ENCODE measurements at regions not wholly inside any gene's neighbourhood (a gene's known extent, or its start where the extent isn't known, plus 50 kb on each side); places are given as distances from the start of the nearest gene placed in this dataset.

- Histone ChIP-seq H3K36me3 (ENCODE audit: control insufficient read depth, insufficient read depth, low read length) (no peaks in the 10 kb centered on the region), H2BK15ac (replicated peaks; ENCODE audit: low read depth) (no peak overlapping the region), H4K5ac (ENCODE audit: low read length) (no peak overlapping the region), H3K4me2 (ENCODE audit: low read length) (no peak overlapping the region), H3K79me2 (ENCODE audit: control insufficient read depth, insufficient read depth, low read length) (no peaks in the 10 kb centered on the region), H2BK120ac (ENCODE audit: low read depth, low read length) (no peak overlapping the region), H2AK5ac (ENCODE audit: low read length) (no peak overlapping the region), H3K27me3 (ENCODE audit: insufficient read depth, low read length, poor library complexity) (no peaks in the 10 kb centered on the region), H3K18ac (ENCODE audit: low read length) (no peak overlapping the region), H3K4ac (ENCODE audit: low read depth, low read length) (no peak overlapping the region), H3K23ac (ENCODE audit: low read length) (no peak overlapping the region), H4K8ac (ENCODE audit: low read depth, low read length) (no peak overlapping the region), H3K4me1 (ENCODE audit: control insufficient read depth, low read depth, low read length) (no peaks in the 10 kb centered on the region), H3K56ac (ENCODE audit: low read length) (no peak overlapping the region), H3K27ac (ENCODE audit: low read depth, low read length) (no peak overlapping the region), H3K9ac (ENCODE audit: low read length) (no peak overlapping the region), H3K79me1 (ENCODE audit: low read length) (no peaks in the 10 kb centered on the region), H3K4me3 (ENCODE audit: low read length) (no peak overlapping the region), H2BK5ac (ENCODE audit: low read length) (no peak overlapping the region)
- whole genome bisulfite sequencing (ENCODE audit: extremely low coverage, insufficient coverage, low lambda C conversion rate) = no CpG with 5 or more reads among the region's 3 CpGs
- DNase-seq = no peak
Measured at GRCh38 chr5:120358949-120359348, 105.2 kb upstream of the PRR16 start.

GRCh38 chr5:120361941-120362340 lies 102.2 kb upstream of the PRR16 start:
- no peak overlapping the region for H3K27ac ChIP-seq (ENCODE audit: low read depth, low read length)
- WGBS (ENCODE audit: extremely low coverage, insufficient coverage, low lambda C conversion rate) = no CpG with 5 or more reads among the region's 3 CpGs
- no peak overlapping the region for H3K4me3 ChIP-seq (ENCODE audit: low read length)
- no peak overlapping the region for H2BK15ac ChIP-seq (replicated peaks; ENCODE audit: low read depth)
- no peak overlapping the region for H2AK5ac ChIP-seq (ENCODE audit: low read length)
- no peak overlapping the region for H3K18ac ChIP-seq (ENCODE audit: low read length)
- H3K9ac ChIP-seq (ENCODE audit: low read length) = no peak overlapping the region
- no peaks in the 10 kb centered on the region for H3K79me1 ChIP-seq (ENCODE audit: low read length)
- H3K56ac ChIP-seq (ENCODE audit: low read length) = no peak overlapping the region
- H4K8ac ChIP-seq (ENCODE audit: low read depth, low read length) = no peak overlapping the region
- H3K36me3 ChIP-seq (ENCODE audit: control insufficient read depth, insufficient read depth, low read length) = no peaks in the 10 kb centered on the region
- H3K4me2 ChIP-seq (ENCODE audit: low read length) = no peak overlapping the region
- no peak overlapping the region for H4K5ac ChIP-seq (ENCODE audit: low read length)
- no peak overlapping the region for H2BK120ac ChIP-seq (ENCODE audit: low read depth, low read length)
- H3K79me2 ChIP-seq (ENCODE audit: control insufficient read depth, insufficient read depth, low read length) = no peaks in the 10 kb centered on the region
- H3K27me3 ChIP-seq (ENCODE audit: insufficient read depth, low read length, poor library complexity) = no peaks in the 10 kb centered on the region
- peak; percentile 10 for DNase-seq
- no peak overlapping the region for H3K23ac ChIP-seq (ENCODE audit: low read length)
- H3K4me1 ChIP-seq (ENCODE audit: control insufficient read depth, low read depth, low read length) = no peaks in the 10 kb centered on the region
- no peak overlapping the region for H3K4ac ChIP-seq (ENCODE audit: low read depth, low read length)
- no peak overlapping the region for H2BK5ac ChIP-seq (ENCODE audit: low read length)

DNA sequence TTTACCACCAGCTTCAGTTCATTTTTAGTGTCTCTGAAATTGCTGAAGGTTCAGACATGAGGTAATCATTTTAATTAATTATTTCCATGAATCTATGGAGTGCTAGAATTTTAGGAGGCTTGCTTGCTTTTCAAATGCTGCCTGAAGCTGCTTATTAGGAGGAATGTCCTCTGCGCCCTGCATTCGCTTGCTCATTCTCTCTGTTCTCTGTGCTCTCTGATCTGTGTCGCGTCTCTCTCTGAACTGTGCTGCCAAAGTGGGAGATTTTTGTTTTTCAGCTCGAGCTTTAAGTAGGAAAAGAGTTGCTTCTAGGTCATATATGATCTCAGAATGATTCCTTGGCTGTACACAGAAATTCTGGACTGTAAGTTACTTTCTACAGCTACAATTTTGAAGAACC lies 101.7 kb upstream of the PRR16 start:
- no peaks in the 10 kb centered on the region for H3K4me1 ChIP-seq (ENCODE audit: control insufficient read depth, low read depth, low read length)
- no peaks in the 10 kb centered on the region for H3K79me2 ChIP-seq (ENCODE audit: control insufficient read depth, insufficient read depth, low read length)
- no peak overlapping the region for H2BK15ac ChIP-seq (replicated peaks; ENCODE audit: low read depth)
- H3K79me1 ChIP-seq (ENCODE audit: low read length) = no peaks in the 10 kb centered on the region
- H3K27ac ChIP-seq (ENCODE audit: low read depth, low read length) = no peak overlapping the region
- WGBS (ENCODE audit: extremely low coverage, insufficient coverage, low lambda C conversion rate) = no CpG with 5 or more reads among the region's 5 CpGs
- no peaks in the 10 kb centered on the region for H3K36me3 ChIP-seq (ENCODE audit: control insufficient read depth, insufficient read depth, low read length)
- H3K4ac ChIP-seq (ENCODE audit: low read depth, low read length) = no peak overlapping the region
- H2BK5ac ChIP-seq (ENCODE audit: low read length) = no peak overlapping the region
- no peak overlapping the region for H3K9ac ChIP-seq (ENCODE audit: low read length)
- H3K27me3 ChIP-seq (ENCODE audit: insufficient read depth, low read length, poor library complexity) = no peaks in the 10 kb centered on the region
- no peak overlapping the region for H2AK5ac ChIP-seq (ENCODE audit: low read length)
- no peak overlapping the region for H4K8ac ChIP-seq (ENCODE audit: low read depth, low read length)
- no peak overlapping the region for H3K4me2 ChIP-seq (ENCODE audit: low read length)
- no peak for DNase-seq
- H2BK120ac ChIP-seq (ENCODE audit: low read depth, low read length) = no peak overlapping the region
- H3K4me3 ChIP-seq (ENCODE audit: low read length) = no peak overlapping the region
- no peak overlapping the region for H3K56ac ChIP-seq (ENCODE audit: low read length)
- H4K5ac ChIP-seq (ENCODE audit: low read length) = no peak overlapping the region
- H3K23ac ChIP-seq (ENCODE audit: low read length) = no peak overlapping the region
- no peak overlapping the region for H3K18ac ChIP-seq (ENCODE audit: low read length)

DNA sequence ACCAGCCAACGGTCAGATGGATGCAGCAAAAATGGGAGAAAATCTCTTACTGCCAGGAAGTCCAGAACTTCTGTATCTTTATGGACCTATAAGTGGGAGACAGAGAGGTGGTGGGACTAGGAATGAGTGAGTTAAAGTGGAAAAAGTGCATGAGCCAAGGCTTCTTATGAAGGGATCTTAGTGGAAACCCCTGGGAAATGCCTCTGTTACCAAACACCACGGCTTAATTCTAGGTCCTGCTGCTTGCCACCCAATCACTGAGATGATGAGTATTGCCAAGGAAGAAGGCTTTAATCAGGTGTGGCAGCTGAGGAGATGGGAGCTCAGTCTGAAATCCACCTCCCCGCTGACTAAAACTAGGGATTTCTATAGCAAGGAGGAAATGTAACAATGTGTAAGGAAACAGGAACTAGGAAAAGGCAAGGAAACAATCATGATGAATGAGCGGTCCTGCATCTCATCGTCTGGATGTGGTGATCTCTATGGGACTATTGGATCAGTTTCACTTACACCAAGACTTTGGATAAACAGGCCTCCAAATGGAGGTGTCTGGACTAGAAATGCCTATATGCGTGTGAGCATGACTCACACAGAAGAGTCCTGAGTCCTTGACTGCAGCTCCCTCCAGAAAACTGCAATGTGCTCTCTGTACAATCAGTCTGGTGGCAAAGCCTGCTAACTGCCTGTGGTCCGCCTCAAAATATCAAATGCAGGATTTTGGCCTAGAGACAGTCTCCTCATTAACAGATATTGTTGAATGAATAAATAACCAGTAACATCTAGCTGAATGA lies 98.2 kb upstream of the PRR16 start:
- Histone ChIP-seq H2BK120ac (ENCODE audit: low read depth, low read length) (no peak overlapping the region), H3K27ac (ENCODE audit: low read depth, low read length) (no peak overlapping the region), H3K4me3 (ENCODE audit: low read length) (no peak overlapping the region), H3K79me2 (ENCODE audit: control insufficient read depth, insufficient read depth, low read length) (no peaks in the 10 kb centered on the region), H3K4me2 (ENCODE audit: low read length) (no peak overlapping the region), H3K18ac (ENCODE audit: low read length) (no peak overlapping the region), H3K56ac (ENCODE audit: low read length) (no peak overlapping the region), H4K8ac (ENCODE audit: low read depth, low read length) (no peak overlapping the region), H3K23ac (ENCODE audit: low read length) (no peak overlapping the region), H3K79me1 (ENCODE audit: low read length) (no peaks in the 10 kb centered on the region), H2AK5ac (ENCODE audit: low read length) (no peak overlapping the region), H3K27me3 (ENCODE audit: insufficient read depth, low read length, poor library complexity) (no peaks in the 10 kb centered on the region), H3K4me1 (ENCODE audit: control insufficient read depth, low read depth, low read length) (no peaks in the 10 kb centered on the region), H2BK15ac (replicated peaks; ENCODE audit: low read depth) (no peak overlapping the region), H2BK5ac (ENCODE audit: low read length) (no peak overlapping the region), H4K5ac (ENCODE audit: low read length) (no peak overlapping the region), H3K9ac (ENCODE audit: low read length) (no peak overlapping the region), H3K36me3 (ENCODE audit: control insufficient read depth, insufficient read depth, low read length) (no peaks in the 10 kb centered on the region), H3K4ac (ENCODE audit: low read depth, low read length) (no peak overlapping the region)
- no CpG with 5 or more reads among the region's 7 CpGs for WGBS (ENCODE audit: extremely low coverage, insufficient coverage, low lambda C conversion rate)
- DNase-seq = no peak

DNA sequence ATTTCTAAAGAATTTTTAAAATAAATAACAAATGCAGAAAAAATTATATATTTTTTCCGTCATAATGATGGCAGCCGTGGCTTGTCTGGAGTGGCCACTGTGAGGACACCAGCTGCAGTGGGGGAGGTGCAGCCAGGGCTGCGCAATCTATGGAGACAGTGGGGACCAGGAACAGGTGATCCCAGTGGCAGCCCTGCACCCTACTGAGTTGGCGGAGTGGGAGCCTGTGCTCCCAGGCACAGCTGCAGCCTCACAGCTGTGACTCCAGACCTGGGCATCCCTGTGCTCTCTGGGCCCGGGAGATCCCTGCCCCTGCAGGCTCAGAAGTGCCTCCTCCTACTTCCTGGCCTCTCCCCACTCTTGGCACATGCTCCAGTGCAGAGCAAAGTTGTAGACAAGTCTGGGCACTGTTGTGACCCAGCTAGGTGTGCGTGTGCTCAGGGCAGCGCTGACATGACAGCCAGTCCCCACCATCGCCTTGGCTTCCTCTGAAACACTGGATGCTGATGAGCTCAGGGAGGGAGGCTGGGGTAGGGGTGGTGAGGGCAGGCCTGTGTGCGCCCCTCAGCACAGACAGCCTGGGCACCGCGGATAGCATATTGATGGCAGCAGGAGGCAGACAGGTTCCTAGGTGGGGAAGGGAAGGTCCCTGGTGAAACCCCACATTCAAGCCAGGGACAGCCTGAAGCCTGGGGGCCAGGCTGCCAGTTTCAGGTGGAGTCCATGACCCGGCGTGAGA lies 96.0 kb upstream of the PRR16 start:
- Histone ChIP-seq H3K79me2 (ENCODE audit: control insufficient read depth, insufficient read depth, low read length) (no peaks in the 10 kb centered on the region), H3K79me1 (ENCODE audit: low read length) (no peaks in the 10 kb centered on the region), H3K27ac (ENCODE audit: low read depth, low read length) (no peak overlapping the region), H3K56ac (ENCODE audit: low read length) (no peak overlapping the region), H2AK5ac (ENCODE audit: low read length) (no peak overlapping the region), H3K4ac (ENCODE audit: low read depth, low read length) (no peak overlapping the region), H4K8ac (ENCODE audit: low read depth, low read length) (no peak overlapping the region), H4K5ac (ENCODE audit: low read length) (no peak overlapping the region), H2BK5ac (ENCODE audit: low read length) (no peak overlapping the region), H3K4me3 (ENCODE audit: low read length) (no peak overlapping the region), H3K18ac (ENCODE audit: low read length) (no peak overlapping the region), H2BK15ac (replicated peaks; ENCODE audit: low read depth) (no peak overlapping the region), H3K36me3 (ENCODE audit: control insufficient read depth, insufficient read depth, low read length) (no peaks in the 10 kb centered on the region), H3K27me3 (ENCODE audit: insufficient read depth, low read length, poor library complexity) (no peaks in the 10 kb centered on the region), H3K4me2 (ENCODE audit: low read length) (no peak overlapping the region), H3K9ac (ENCODE audit: low read length) (no peak overlapping the region), H2BK120ac (ENCODE audit: low read depth, low read length) (no peak overlapping the region), H3K23ac (ENCODE audit: low read length) (no peak overlapping the region), H3K4me1 (ENCODE audit: control insufficient read depth, low read depth, low read length) (no peaks in the 10 kb centered on the region)
- no CpG with 5 or more reads among the region's 13 CpGs for WGBS (ENCODE audit: extremely low coverage, insufficient coverage, low lambda C conversion rate)
- no peak for DNase-seq

Measured in mesendoderm (in vitro differentiated cells).